ENCODE measurements at regions not wholly inside any gene's neighbourhood (a gene's known extent, or its start where the extent isn't known, plus 50 kb on each side); places are given as distances from the start of the nearest gene placed in this dataset.
A peak's percentile ranks its signal among the peaks of the same experiment; 100 is the strongest.
"Not testable (repeated sequence)": the region's sequence is repeated elsewhere in the genome, so short reads cannot be mapped to it uniquely, and the experiment has no call there.

DNA sequence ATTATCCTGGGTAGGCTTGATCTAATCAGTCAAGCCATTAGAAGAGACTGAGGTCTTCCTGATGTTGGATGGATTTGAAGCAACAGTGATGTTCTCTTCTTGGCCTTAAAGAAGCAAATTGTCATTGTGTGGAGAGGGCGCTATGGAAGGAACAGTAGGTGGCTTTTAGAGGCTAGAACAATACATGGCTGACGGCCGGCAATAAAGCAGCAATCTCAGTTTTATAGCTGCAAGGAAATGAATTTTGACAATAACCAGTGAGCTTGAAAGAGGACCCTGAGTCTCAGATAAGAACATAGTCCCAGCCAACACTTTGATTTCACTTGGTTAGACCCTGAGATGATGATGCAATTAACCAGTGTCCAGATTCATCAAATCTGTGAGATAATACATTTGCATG lies 302.1 kb downstream of the NSUN3 start:
- Histone ChIP-seq H3K4me1 (replicated peaks in 1 of 2) (no peaks in the 10 kb centered on the region), H3K27ac (no peak overlapping the region), H3K4me3 (no peak overlapping the region)
- no peak for ATAC-seq (replicated peaks in 6 of 8)
- WGBS, 10 experiments = 0 to 83% (median 52%) methylated on average over 1 to 3 of the region's 3 CpGs; no CpG with 5 or more reads in 2 of the 10 experiments
- in situ Hi-C loops (cut with MboI; ENCODE audit: low pct_unique_long_range_greater_than_20kb in 2 of 9, low sequenced_read_pairs in 9 of 9, unreplicated experiment in 9 of 9) = no loop called here

DNA sequence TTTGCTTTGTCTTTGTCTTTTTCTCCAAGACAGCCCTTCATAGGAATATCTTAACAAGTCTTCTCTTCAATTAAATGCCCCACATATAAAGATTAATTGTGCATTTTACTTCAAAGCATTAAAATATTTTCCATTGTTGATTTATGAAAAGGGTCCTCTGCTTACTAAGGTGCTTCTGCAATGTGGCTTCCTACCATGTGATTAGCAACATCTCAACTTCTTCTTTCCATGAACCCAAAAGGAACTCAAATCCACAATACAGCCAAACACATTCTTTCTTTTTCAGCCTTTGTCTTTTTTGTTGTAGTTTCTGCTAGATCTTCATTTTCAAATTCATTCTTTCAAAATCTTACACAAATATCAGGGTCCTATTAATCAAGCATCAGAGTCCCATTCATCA lies 309.2 kb downstream of the NSUN3 start:
- Histone ChIP-seq H3K4me3 (no peak overlapping the region), H3K4me1 (replicated peaks in 1 of 2) (no peaks in the 10 kb centered on the region), H3K27ac (no peak overlapping the region)
- ATAC-seq (replicated peaks in 6 of 8) = no peak
- in situ Hi-C loops (cut with MboI; ENCODE audit: low pct_unique_long_range_greater_than_20kb in 2 of 9, low sequenced_read_pairs in 9 of 9, unreplicated experiment in 9 of 9) = no loop called here

- no peak overlapping the region for H3K27ac ChIP-seq
- in situ Hi-C loops (cut with MboI; ENCODE audit: low pct_unique_long_range_greater_than_20kb in 2 of 9, low sequenced_read_pairs in 9 of 9, unreplicated experiment in 9 of 9) = no loop called here
- no peak overlapping the region for H3K4me3 ChIP-seq
- H3K4me1 ChIP-seq (replicated peaks in 1 of 2) = no peaks in the 10 kb centered on the region
- ATAC-seq (replicated peaks in 6 of 8) = no peak
Observed at GRCh38 chr3:94373456-94373855, 310.6 kb downstream of the NSUN3 start.

GRCh38 chr3:94374439-94375161 lies 311.7 kb downstream of the NSUN3 start:
- Histone ChIP-seq H3K4me1 (replicated peaks in 1 of 2) (no peaks in the 10 kb centered on the region), H3K27ac (no peak overlapping the region), H3K4me3 (no peak overlapping the region)
- ATAC-seq (replicated peaks in 6 of 8) = no peak
- 50 to 83% (median 71%) methylated on average over 1 of the region's 1 CpG; no CpG with 5 or more reads in 7 of the 10 experiments for WGBS, 10 experiments
- in situ Hi-C loops (cut with MboI; ENCODE audit: low pct_unique_long_range_greater_than_20kb in 2 of 9, low sequenced_read_pairs in 9 of 9, unreplicated experiment in 9 of 9) = no loop called here

DNA sequence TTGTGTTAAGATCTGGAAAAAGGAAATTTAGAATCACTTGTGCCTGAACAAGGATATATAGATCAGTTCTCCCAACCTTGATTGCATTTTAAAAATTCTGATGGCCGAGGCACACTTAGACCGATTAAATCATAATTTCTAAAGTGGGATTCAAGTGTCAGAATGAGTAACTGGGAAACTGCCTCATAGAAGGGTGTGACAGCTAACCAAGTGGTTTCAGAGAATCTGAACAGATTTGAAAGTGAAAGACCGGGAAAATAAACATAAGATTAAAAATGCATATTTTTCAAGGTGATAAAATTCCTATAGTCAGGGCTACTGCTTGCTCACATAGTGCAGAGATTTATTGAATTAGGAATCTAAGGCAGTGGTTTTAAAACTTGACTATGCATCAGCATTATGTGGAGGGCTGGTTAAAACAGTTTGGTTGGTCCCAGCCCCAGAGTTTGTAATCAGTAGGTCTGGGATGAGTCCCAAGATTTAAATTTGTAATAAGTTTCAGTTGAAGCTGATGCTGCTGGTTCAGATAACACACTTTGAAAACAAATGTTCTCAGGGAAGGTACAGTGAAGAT lies 314.3 kb downstream of the NSUN3 start:
- H3K27ac ChIP-seq; H3K4me3 ChIP-seq; H3K4me1 ChIP-seq (replicated peaks in 1 of 2); in situ Hi-C loops (cut with MboI; ENCODE audit: low pct_unique_long_range_greater_than_20kb in 2 of 9, low sequenced_read_pairs in 9 of 9, unreplicated experiment in 9 of 9): not testable (repeated sequence)
- peak in 3 of 8 experiments; percentile 62 to 69 (median 67) for ATAC-seq (replicated peaks in 6 of 8)
- WGBS, 10 experiments = 67 to 100% methylated on average over 1 of the region's 3 CpGs; no CpG with 5 or more reads in 8 of the 10 experiments

DNA sequence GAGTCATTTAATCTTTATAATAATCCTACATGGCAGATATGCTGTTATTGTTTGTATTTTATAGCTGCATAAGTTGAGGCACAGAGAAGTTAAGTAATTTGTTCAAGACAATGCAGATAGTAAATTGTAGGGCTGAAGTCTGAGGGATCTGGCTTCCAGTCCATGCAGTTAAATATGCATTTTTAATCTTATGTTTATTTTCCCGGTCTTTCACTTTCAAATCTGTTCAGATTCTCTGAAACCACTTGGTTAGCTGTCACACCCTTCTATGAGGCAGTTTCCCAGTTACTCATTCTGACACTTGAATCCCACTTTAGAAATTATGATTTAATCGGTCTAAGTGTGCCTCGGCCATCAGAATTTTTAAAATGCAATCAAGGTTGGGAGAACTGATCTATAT lies 315.0 kb downstream of the NSUN3 start:
- H3K27ac ChIP-seq; H3K4me3 ChIP-seq; in situ Hi-C loops (cut with MboI; ENCODE audit: low pct_unique_long_range_greater_than_20kb in 2 of 9, low sequenced_read_pairs in 9 of 9, unreplicated experiment in 9 of 9); H3K4me1 ChIP-seq (replicated peaks in 1 of 2): not testable (repeated sequence)
- ATAC-seq (replicated peaks in 6 of 8) = peak in 3 of 8 experiments; percentile 60 to 68 (median 67)
- 0% methylated on average over 1 to 2 of the region's 3 CpGs; no CpG with 5 or more reads in 7 of the 10 experiments for WGBS, 10 experiments

DNA sequence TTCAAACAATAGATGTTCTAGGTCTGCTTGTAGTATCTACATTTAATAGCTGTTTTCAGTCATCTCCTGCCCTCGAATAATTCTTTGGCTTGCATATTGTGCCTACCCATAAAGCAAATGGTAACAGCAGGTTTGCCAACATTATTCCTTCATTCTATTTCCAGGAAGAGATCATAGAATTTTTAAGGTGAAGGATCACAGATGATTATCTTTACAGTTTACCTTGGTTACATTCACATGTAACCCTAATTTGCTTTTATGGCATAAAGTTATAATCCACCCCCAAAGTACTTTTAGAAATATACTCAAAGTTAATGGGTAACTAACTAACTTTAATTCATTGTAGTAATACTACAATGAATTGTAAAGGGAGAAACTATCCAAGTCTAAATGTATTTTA lies 315.5 kb downstream of the NSUN3 start:
- H3K4me1 ChIP-seq (replicated peaks in 1 of 2) = no peaks in the 10 kb centered on the region
- ATAC-seq (replicated peaks in 6 of 8) = no peak
- no peak overlapping the region for H3K4me3 ChIP-seq
- WGBS, 10 experiments = 0 to 100% (median 80%) methylated on average over 1 of the region's 1 CpG; no CpG with 5 or more reads in 1 of the 10 experiments
- no peak overlapping the region for H3K27ac ChIP-seq
- in situ Hi-C loops (cut with MboI; ENCODE audit: low pct_unique_long_range_greater_than_20kb in 2 of 9, low sequenced_read_pairs in 9 of 9, unreplicated experiment in 9 of 9) = no loop called here

DNA sequence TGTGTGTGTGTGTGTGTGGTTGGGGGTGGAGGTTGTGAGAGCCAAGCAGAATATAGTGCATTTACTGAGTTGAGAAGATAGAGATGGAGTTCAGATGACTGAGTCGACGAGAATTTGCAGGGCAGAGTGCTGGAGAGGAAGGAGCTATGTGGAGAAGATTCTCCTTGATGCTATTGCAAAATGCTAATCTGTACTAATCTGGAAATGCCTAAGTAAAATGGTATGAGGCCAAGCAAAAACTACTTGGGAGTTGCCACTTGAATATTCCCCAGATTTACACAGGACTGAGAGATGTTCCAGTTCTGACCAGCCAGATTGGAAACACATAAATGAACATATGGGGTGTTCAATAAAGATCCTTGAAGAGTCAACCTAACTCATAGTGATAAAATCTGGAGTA lies 316.4 kb downstream of the NSUN3 start:
- H3K4me1 ChIP-seq (replicated peaks in 1 of 2) = no peaks in the 10 kb centered on the region
- peak in 3 of 8 experiments; percentile 40 to 63 (median 46) for ATAC-seq (replicated peaks in 6 of 8)
- in situ Hi-C loops (cut with MboI; ENCODE audit: low pct_unique_long_range_greater_than_20kb in 2 of 9, low sequenced_read_pairs in 9 of 9, unreplicated experiment in 9 of 9) = no loop called here
- 0 to 100% (median 93%) methylated on average over 2 of the region's 2 CpGs; no CpG with 5 or more reads in 3 of the 10 experiments for WGBS, 10 experiments
- H3K4me3 ChIP-seq = no peak overlapping the region
- no peak overlapping the region for H3K27ac ChIP-seq

DNA sequence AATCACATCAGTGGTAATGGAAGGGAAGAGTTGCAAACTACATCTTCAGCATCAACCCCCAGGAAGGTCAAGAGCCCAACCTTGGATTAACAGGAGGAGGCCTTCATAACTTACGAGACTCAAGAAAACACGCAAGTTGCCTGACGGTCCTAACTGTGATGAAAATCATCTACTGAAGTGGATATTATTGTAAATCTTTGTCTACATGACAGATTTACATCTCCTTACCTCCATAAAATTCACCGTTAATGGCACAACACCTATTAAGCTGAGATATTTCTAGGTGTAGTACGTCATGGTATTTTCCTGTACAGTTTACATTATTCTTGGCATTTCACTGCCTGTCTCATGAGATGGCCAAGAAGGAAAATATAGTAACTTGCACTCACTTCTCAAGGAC lies 332.0 kb downstream of the NSUN3 start:
- in situ Hi-C loops (cut with MboI; ENCODE audit: low pct_unique_long_range_greater_than_20kb in 2 of 9, low sequenced_read_pairs in 9 of 9, unreplicated experiment in 9 of 9) = no loop called here
- WGBS, 10 experiments = 17 to 85% (median 56%) methylated on average over 1 to 5 of the region's 5 CpGs
- Histone ChIP-seq H3K4me3 (no peak overlapping the region), H3K27ac (no peak overlapping the region), H3K4me1 (replicated peaks in 1 of 2) (peaks cover 0 to 5% of the 10 kb centered on the region in 2 donors)
- ATAC-seq (replicated peaks in 6 of 8) = peak in 4 of 8 experiments; percentile 12 to 85 (median 45)

- no peak for ATAC-seq (replicated peaks in 6 of 8)
- Histone ChIP-seq H3K4me3 (no peak overlapping the region), H3K27ac (no peak overlapping the region), H3K4me1 (replicated peaks in 1 of 2) (peaks cover 0 to 5% of the 10 kb centered on the region in 2 donors)
- in situ Hi-C loops (cut with MboI; ENCODE audit: low pct_unique_long_range_greater_than_20kb in 2 of 9, low sequenced_read_pairs in 9 of 9, unreplicated experiment in 9 of 9) = no loop called here
Observed at GRCh38 chr3:94395851-94396250, 333.0 kb downstream of the NSUN3 start.

DNA sequence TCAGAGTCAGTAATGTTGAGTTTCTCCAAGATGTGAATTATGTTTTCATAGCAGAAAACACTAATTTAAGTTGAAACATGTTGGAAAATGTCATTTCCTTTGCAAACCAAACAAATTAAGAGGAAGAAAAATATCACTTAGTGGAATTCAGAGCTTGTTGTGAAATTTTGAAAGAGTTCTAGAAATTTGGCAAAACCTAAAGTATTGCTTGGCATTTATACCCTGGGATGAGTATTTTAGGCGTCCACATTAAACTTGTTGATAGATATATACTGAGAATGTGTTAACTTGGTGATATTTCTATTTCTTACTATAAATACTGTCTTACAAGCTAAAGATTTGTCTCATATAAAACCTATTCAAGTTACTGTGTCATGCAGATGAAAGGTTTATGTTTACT lies 335.2 kb downstream of the NSUN3 start:
- in situ Hi-C loops (cut with MboI; ENCODE audit: low pct_unique_long_range_greater_than_20kb in 2 of 9, low sequenced_read_pairs in 9 of 9, unreplicated experiment in 9 of 9) = no loop called here

GRCh38 chr3:94401466-94401865 lies 338.6 kb downstream of the NSUN3 start:
- ATAC-seq (replicated peaks in 6 of 8) = no peak
- H3K4me1 ChIP-seq (replicated peaks in 1 of 2) = no peaks in the 10 kb centered on the region
- in situ Hi-C loops (cut with MboI; ENCODE audit: low pct_unique_long_range_greater_than_20kb in 2 of 9, low sequenced_read_pairs in 9 of 9, unreplicated experiment in 9 of 9) = no loop called here
- no peak overlapping the region for H3K4me3 ChIP-seq
- no peak overlapping the region for H3K27ac ChIP-seq

More for the DNA sequence above, 335.2 kb downstream of the NSUN3 start:
- no peak overlapping the region for H3K4me3 ChIP-seq
- peaks cover 0 to 5% of the 10 kb centered on the region in 2 donors for H3K4me1 ChIP-seq (replicated peaks in 1 of 2)
- no peak for ATAC-seq (replicated peaks in 6 of 8)
- H3K27ac ChIP-seq = no peak overlapping the region
- WGBS, 10 experiments = 0 to 100% (median 17%) methylated on average over 1 of the region's 1 CpG; no CpG with 5 or more reads in 3 of the 10 experiments

DNA sequence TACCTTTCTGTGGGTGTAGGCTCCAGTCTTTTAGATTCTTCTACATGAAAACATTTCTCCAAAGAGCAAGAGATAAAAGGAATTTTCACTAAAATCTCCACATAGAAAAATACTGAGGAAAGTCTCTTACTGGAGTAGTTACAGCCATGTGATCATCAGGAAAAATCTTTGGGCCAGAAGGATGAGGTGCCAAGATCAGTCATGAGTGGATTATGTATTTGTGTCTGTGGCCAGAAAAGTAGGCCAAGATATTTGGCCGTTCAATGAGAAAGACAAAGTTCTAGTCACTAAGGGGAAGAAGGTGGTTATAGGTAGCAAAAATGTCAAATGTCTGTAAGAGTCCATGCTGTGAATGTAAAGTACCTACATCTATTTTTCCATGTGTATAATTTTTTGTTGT lies 339.3 kb downstream of the NSUN3 start:
- 0 to 100% (median 75%) methylated on average over 1 of the region's 1 CpG; no CpG with 5 or more reads in 1 of the 10 experiments for WGBS, 10 experiments
- no peak overlapping the region for H3K27ac ChIP-seq
- in situ Hi-C loops (cut with MboI; ENCODE audit: low pct_unique_long_range_greater_than_20kb in 2 of 9, low sequenced_read_pairs in 9 of 9, unreplicated experiment in 9 of 9) = no loop called here
- no peaks in the 10 kb centered on the region for H3K4me1 ChIP-seq (replicated peaks in 1 of 2)
- no peak overlapping the region for H3K4me3 ChIP-seq
- no peak for ATAC-seq (replicated peaks in 6 of 8)
